Naive thymus-derived CD8-positive, alpha-beta T cell (primary cell): ENCODE measurements at regions not wholly inside any gene's neighbourhood (a gene's known extent, or its start where the extent isn't known, plus 50 kb on each side); places are given as distances from the start of the nearest gene placed in this dataset.

Experiments
- ATAC-seq, 2 donors: fragments of 150-1000 bp; cut with Tn5 transposase in 1 of 2; sonication (Bioruptor Pico), chemical (Tn5 transposase) in 1 of 2; 1 replicate in 1 of 2; 2 replicates in 1 of 2; pipeline ENCODE4 v1.10.0; 2021; ENCODE audit warnings: mild to moderate bottlenecking in 2 of 2, moderate library complexity in 2 of 2
- POLR2A ChIA-PET: fragments of 350-600 bp; sonication (Branson Sonifier 250); formaldehyde crosslinking; loops from one replicate; lab custom pipeline; 2021; ENCODE audit warnings: antibody characterized with exemption; lab: Charles Lee
- DNase-seq, 10 donors: peaks; one replicate each; pipeline versions ENCODE4 v3.0.0 to v3.0.0-alpha.2; 2020 to 2022
- H3K27ac Mint-ChIP-seq, 10 donors: one replicate each; pipeline ENCODE4 v1.8.0; 2020 to 2022; ENCODE audit warnings: mild to moderate bottlenecking in 10 of 10, mixed read lengths in 10 of 10, moderate library complexity in 4 of 10, inconsistent platforms in 1 of 10
- H3K27me3 Mint-ChIP-seq, 5 donors: one replicate each; pipeline ENCODE4 v1.8.0; 2021 to 2022; ENCODE audit warnings: mixed read lengths in 5 of 5
- H3K36me3 Mint-ChIP-seq, 3 donors: one replicate each; pipeline ENCODE4 v1.8.0; 2020 to 2022; ENCODE audit warnings: mixed read lengths in 3 of 3, mild to moderate bottlenecking in 2 of 3, inconsistent platforms in 1 of 3
- H3K4me1 Mint-ChIP-seq, 4 donors: one replicate each; pipeline ENCODE4 v1.8.0; 2021 to 2022; ENCODE audit warnings: mixed read lengths in 4 of 4
- H3K4me3 Mint-ChIP-seq, 10 donors: one replicate each; pipeline ENCODE4 v1.8.0; 2020 to 2022; ENCODE audit warnings: mild to moderate bottlenecking in 10 of 10, mixed read lengths in 10 of 10, moderate library complexity in 6 of 10, inconsistent platforms in 1 of 10
- H3K9me3 Mint-ChIP-seq, 9 donors: one replicate each; pipeline ENCODE4 v1.8.0; 2020 to 2022; ENCODE audit warnings: mixed read lengths in 9 of 9, mild to moderate bottlenecking in 3 of 9, inconsistent platforms in 1 of 9, moderate library complexity in 1 of 9

- Mint-ChIP-seq H3K27me3 (peaks cover 0 to 15% (median 10%) of the 10 kb centered on the region in 5 donors), H3K36me3 (peaks cover 0 to 9% (median 0%) of the 10 kb centered on the region in 3 donors), H3K27ac (no peak overlapping the region), H3K4me1 (peaks cover 0 to 4% (median 1%) of the 10 kb centered on the region in 4 donors), H3K4me3 (no peak overlapping the region), H3K9me3 (peaks cover 0 to 10% (median 4%) of the 10 kb centered on the region in 9 donors)
- DNase-seq (no peak), ATAC-seq (no peak)
- POLR2A ChIA-PET: no interaction called here
Observed at GRCh38 chr11:115706626-115707135, 202.5 kb upstream of the CADM1 start.

GRCh38 chr11:115705200-115705599, 201.0 kb upstream of the CADM1 start:
- H3K9me3 Mint-ChIP-seq: peaks cover 0 to 10% (median 4%) of the 10 kb centered on the region in 9 donors
- H3K4me1 Mint-ChIP-seq: peaks cover 0 to 4% (median 1%) of the 10 kb centered on the region in 4 donors
- POLR2A ChIA-PET: no interaction called here
- H3K4me3 Mint-ChIP-seq: no peak overlapping the region
- H3K27ac Mint-ChIP-seq: no peak overlapping the region
- ATAC-seq: no peak
- H3K27me3 Mint-ChIP-seq: peaks cover 0 to 20% (median 9%) of the 10 kb centered on the region in 5 donors
- no peak for DNase-seq
- peaks cover 0 to 9% (median 0%) of the 10 kb centered on the region in 3 donors for H3K36me3 Mint-ChIP-seq

GRCh38 chr11:115700981-115701875, 197.0 kb upstream of the CADM1 start:
- peaks cover 0 to 2% (median 0%) of the 10 kb centered on the region in 4 donors for H3K4me1 Mint-ChIP-seq
- peaks cover 0 to 4% (median 0%) of the 10 kb centered on the region in 3 donors for H3K36me3 Mint-ChIP-seq
- peaks cover 2 to 17% (median 6%) of the 10 kb centered on the region in 5 donors for H3K27me3 Mint-ChIP-seq
- peaks cover 0 to 10% (median 2%) of the 10 kb centered on the region in 9 donors for H3K9me3 Mint-ChIP-seq
- DNase-seq (no peak), ATAC-seq (no peak)
- H3K4me3 Mint-ChIP-seq: no peak overlapping the region
- H3K27ac Mint-ChIP-seq: no peak overlapping the region
- POLR2A ChIA-PET: no interaction called here

GRCh38 chr11:115700496-115700895, 196.3 kb upstream of the CADM1 start:
- Mint-ChIP-seq H3K36me3 (peaks cover 0 to 4% (median 0%) of the 10 kb centered on the region in 3 donors), H3K27me3 (peaks cover 2 to 17% (median 7%) of the 10 kb centered on the region in 5 donors), H3K4me3 (no peak overlapping the region), H3K9me3 (peaks cover 0 to 10% (median 2%) of the 10 kb centered on the region in 9 donors), H3K27ac (no peak overlapping the region), H3K4me1 (peaks cover 0 to 2% (median 0%) of the 10 kb centered on the region in 4 donors)
- POLR2A ChIA-PET: no interaction called here
- ATAC-seq: no peak
- DNase-seq: no peak

GRCh38 chr11:115699733-115700132, 195.5 kb upstream of the CADM1 start:
- DNase-seq (no peak), ATAC-seq (no peak)
- Mint-ChIP-seq H3K4me1 (no peaks in the 10 kb centered on the region), H3K27ac (no peak overlapping the region), H3K27me3 (peaks cover 2 to 20% (median 8%) of the 10 kb centered on the region in 5 donors), H3K9me3 (peaks cover 0 to 8% (median 2%) of the 10 kb centered on the region in 9 donors), H3K4me3 (no peak overlapping the region), H3K36me3 (peaks cover 0 to 4% (median 0%) of the 10 kb centered on the region in 3 donors)
- POLR2A ChIA-PET: no interaction called here

GRCh38 chr11:115699326-115699725, 195.1 kb upstream of the CADM1 start:
- peaks cover 0 to 6% (median 1%) of the 10 kb centered on the region in 9 donors for H3K9me3 Mint-ChIP-seq
- no peaks in the 10 kb centered on the region for H3K4me1 Mint-ChIP-seq
- no peak overlapping the region for H3K27ac Mint-ChIP-seq
- ATAC-seq: no peak
- H3K36me3 Mint-ChIP-seq: peaks cover 0 to 1% (median 0%) of the 10 kb centered on the region in 3 donors
- POLR2A ChIA-PET: no interaction called here
- no peak overlapping the region for H3K4me3 Mint-ChIP-seq
- H3K27me3 Mint-ChIP-seq: peaks cover 2 to 18% (median 8%) of the 10 kb centered on the region in 5 donors
- no peak for DNase-seq

GRCh38 chr11:115698243-115698642, 194.0 kb upstream of the CADM1 start:
- DNase-seq (no peak), ATAC-seq (no peak)
- no peak overlapping the region for H3K4me3 Mint-ChIP-seq
- POLR2A ChIA-PET: no interaction called here
- peak overlapping the region in 1 of 10 donors; percentile 76 for H3K27ac Mint-ChIP-seq
- peaks cover 4 to 17% (median 8%) of the 10 kb centered on the region in 5 donors for H3K27me3 Mint-ChIP-seq
- no peaks in the 10 kb centered on the region for H3K4me1 Mint-ChIP-seq
- H3K9me3 Mint-ChIP-seq: peaks cover 0 to 8% (median 1%) of the 10 kb centered on the region in 9 donors
- H3K36me3 Mint-ChIP-seq: no peaks in the 10 kb centered on the region

GRCh38 chr11:115696563-115696962, 192.3 kb upstream of the CADM1 start:
- no peak overlapping the region for H3K4me3 Mint-ChIP-seq
- H3K9me3 Mint-ChIP-seq: peaks cover 0 to 8% (median 0%) of the 10 kb centered on the region in 9 donors
- H3K27me3 Mint-ChIP-seq: peaks cover 4 to 14% (median 8%) of the 10 kb centered on the region in 5 donors
- no peak for ATAC-seq
- POLR2A ChIA-PET: no interaction called here
- DNase-seq: no peak
- no peak overlapping the region for H3K27ac Mint-ChIP-seq
- H3K4me1 Mint-ChIP-seq: no peaks in the 10 kb centered on the region
- no peaks in the 10 kb centered on the region for H3K36me3 Mint-ChIP-seq

GRCh38 chr11:115695677-115696364, 191.6 kb upstream of the CADM1 start:
- DNase-seq (no peak), ATAC-seq (no peak)
- H3K36me3 Mint-ChIP-seq: no peaks in the 10 kb centered on the region
- POLR2A ChIA-PET: no interaction called here
- no peak overlapping the region for H3K4me3 Mint-ChIP-seq
- peak overlapping the region in 1 of 10 donors; percentile 46 for H3K27ac Mint-ChIP-seq
- no peaks in the 10 kb centered on the region for H3K4me1 Mint-ChIP-seq
- H3K9me3 Mint-ChIP-seq: peaks cover 0 to 8% (median 0%) of the 10 kb centered on the region in 9 donors
- peaks cover 4 to 14% (median 8%) of the 10 kb centered on the region in 5 donors for H3K27me3 Mint-ChIP-seq

GRCh38 chr11:115693002-115693401, 188.8 kb upstream of the CADM1 start:
- DNase-seq (no peak), ATAC-seq (no peak)
- peaks cover 0 to 8% (median 4%) of the 10 kb centered on the region in 5 donors for H3K27me3 Mint-ChIP-seq
- peaks cover 0 to 8% (median 0%) of the 10 kb centered on the region in 9 donors for H3K9me3 Mint-ChIP-seq
- H3K27ac Mint-ChIP-seq: peak overlapping the region in 1 of 10 donors; percentile 51
- POLR2A ChIA-PET: no interaction called here
- no peak overlapping the region for H3K4me3 Mint-ChIP-seq
- H3K36me3 Mint-ChIP-seq: no peaks in the 10 kb centered on the region
- no peaks in the 10 kb centered on the region for H3K4me1 Mint-ChIP-seq

- Mint-ChIP-seq H3K36me3 (peaks cover 0 to 4% (median 0%) of the 10 kb centered on the region in 3 donors), H3K4me1 (no peaks in the 10 kb centered on the region), H3K27ac (no peak overlapping the region), H3K4me3 (no peak overlapping the region), H3K27me3 (peaks cover 0 to 17% (median 4%) of the 10 kb centered on the region in 5 donors), H3K9me3 (peaks cover 0 to 16% (median 2%) of the 10 kb centered on the region in 9 donors)
- POLR2A ChIA-PET: no interaction called here
- DNase-seq (no peak), ATAC-seq (no peak)
Observed at GRCh38 chr11:115691030-115691429, 186.8 kb upstream of the CADM1 start.

GRCh38 chr11:115687934-115688333, 183.7 kb upstream of the CADM1 start:
- H3K9me3 Mint-ChIP-seq: peaks cover 0 to 32% (median 7%) of the 10 kb centered on the region in 9 donors
- no peak overlapping the region for H3K4me3 Mint-ChIP-seq
- POLR2A ChIA-PET: no interaction called here
- peaks cover 0 to 27% (median 6%) of the 10 kb centered on the region in 5 donors for H3K27me3 Mint-ChIP-seq
- H3K27ac Mint-ChIP-seq: no peak overlapping the region
- H3K4me1 Mint-ChIP-seq: no peaks in the 10 kb centered on the region
- DNase-seq (no peak), ATAC-seq (no peak)
- peaks cover 0 to 7% (median 0%) of the 10 kb centered on the region in 3 donors for H3K36me3 Mint-ChIP-seq
